Activated naive CD4-positive, alpha-beta T cell (primary cell): ENCODE measurements at regions not wholly inside any gene's neighbourhood (a gene's known extent, or its start where the extent isn't known, plus 50 kb on each side); places are given as distances from the start of the nearest gene placed in this dataset.

Source experiments
- DNase-seq, 4 experiments: peaks; one replicate each; lab custom pipeline; 2025; lab: John Stamatoyannopoulos, UW

- no peak for DNase-seq
Measured at GRCh38 chr15:95826412-95827195, 503.9 kb upstream of the NR2F2 start.

- DNase-seq, result no peak
Measured at GRCh38 chr15:95829062-95829461, 501.4 kb upstream of the NR2F2 start.

GRCh38 chr15:95830281-95830680, 500.2 kb upstream of the NR2F2 start:
- no peak for DNase-seq

- DNase-seq, result no peak
Measured at GRCh38 chr15:95832668-95833067, 497.8 kb upstream of the NR2F2 start.

- no peak for DNase-seq
Measured at GRCh38 chr15:95834028-95834804, 496.3 kb upstream of the NR2F2 start.

- no peak for DNase-seq
Measured at GRCh38 chr15:95836536-95836935, 494.0 kb upstream of the NR2F2 start.

GRCh38 chr15:95837341-95838004, 493.0 kb upstream of the NR2F2 start:
- DNase-seq, result no peak

- DNase-seq, result no peak
Measured at GRCh38 chr15:95839367-95839782, 491.1 kb upstream of the NR2F2 start.

GRCh38 chr15:95840004-95840403, 490.5 kb upstream of the NR2F2 start:
- DNase-seq, result no peak

GRCh38 chr15:95840855-95841254, 489.6 kb upstream of the NR2F2 start:
- DNase-seq, result no peak

GRCh38 chr15:95842576-95842975, 487.9 kb upstream of the NR2F2 start:
- no peak for DNase-seq

- no peak for DNase-seq
Measured at GRCh38 chr15:95843241-95843910, 487.1 kb upstream of the NR2F2 start.

- DNase-seq, result no peak
Measured at GRCh38 chr15:95845862-95846515, 484.5 kb upstream of the NR2F2 start.

- DNase-seq, result no peak
Measured at GRCh38 chr15:95848126-95848525, 482.4 kb upstream of the NR2F2 start.

GRCh38 chr15:95850837-95851236, 479.7 kb upstream of the NR2F2 start:
- no peak for DNase-seq

- DNase-seq, result no peak
Measured at GRCh38 chr15:95853350-95853749, 477.1 kb upstream of the NR2F2 start.

GRCh38 chr15:95857124-95857757, 473.3 kb upstream of the NR2F2 start:
- no peak for DNase-seq

- DNase-seq, result no peak
Measured at GRCh38 chr15:95857758-95858157, 472.7 kb upstream of the NR2F2 start.

- DNase-seq, result no peak
Measured at GRCh38 chr15:95860406-95860805, 470.1 kb upstream of the NR2F2 start.

GRCh38 chr15:95864467-95864886, 466.0 kb upstream of the NR2F2 start:
- no peak for DNase-seq

- DNase-seq, result no peak
Measured at GRCh38 chr15:95865330-95865739, 465.2 kb upstream of the NR2F2 start.
